GM13976 (cell line): ENCODE measurements at regions not wholly inside any gene's neighbourhood (a gene's known extent, or its start where the extent isn't known, plus 50 kb on each side); places are given as distances from the start of the nearest gene placed in this dataset.

Experiments
- DNase-seq: peaks from one replicate; pipeline ENCODE4 v3.0.0; 2012; ENCODE audit warnings: low spot score
- in situ Hi-C: fragments of 300-500 bp; cut with MboI; formaldehyde crosslinking; loops from one replicate; pipeline ENCODE4 v1.12.0; 2022; ENCODE audit warnings: low sequenced_read_pairs, mixed read lengths, inconsistent platforms; ENCODE audit not compliant: unreplicated experiment
- TF ChIP-seq, protein P1 (sequence below): IDR thresholded peaks from 2 replicates; pipeline ENCODE4 v1.5.1; 2012; ENCODE audit warnings: borderline replicate concordance, mild to moderate bottlenecking; ENCODE audit not compliant: insufficient read depth; ENCODE audit errors: extremely low read depth, missing control alignments, control extremely low read depth

DNA sequence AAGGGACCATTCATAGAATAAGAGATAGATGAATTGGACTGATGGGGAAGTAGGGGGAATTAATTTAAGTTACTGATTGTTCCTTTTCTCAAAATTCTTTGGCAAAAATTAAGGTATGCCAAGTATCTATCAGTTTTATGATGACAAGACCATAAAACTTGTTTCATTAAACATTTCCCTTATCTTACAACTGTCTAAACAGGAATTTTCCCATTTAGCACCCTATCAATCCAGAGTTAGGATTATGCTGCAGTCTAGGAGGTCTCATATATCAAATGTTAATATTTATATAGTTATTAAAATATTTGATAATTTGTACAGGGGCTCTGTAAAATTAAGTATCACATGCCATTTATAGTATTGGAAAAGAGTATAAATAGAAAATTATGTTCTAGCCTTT lies 51.5 kb upstream of the ARID1B start:
- DNase-seq, result no peak
- TF ChIP-seq, protein P1, sequence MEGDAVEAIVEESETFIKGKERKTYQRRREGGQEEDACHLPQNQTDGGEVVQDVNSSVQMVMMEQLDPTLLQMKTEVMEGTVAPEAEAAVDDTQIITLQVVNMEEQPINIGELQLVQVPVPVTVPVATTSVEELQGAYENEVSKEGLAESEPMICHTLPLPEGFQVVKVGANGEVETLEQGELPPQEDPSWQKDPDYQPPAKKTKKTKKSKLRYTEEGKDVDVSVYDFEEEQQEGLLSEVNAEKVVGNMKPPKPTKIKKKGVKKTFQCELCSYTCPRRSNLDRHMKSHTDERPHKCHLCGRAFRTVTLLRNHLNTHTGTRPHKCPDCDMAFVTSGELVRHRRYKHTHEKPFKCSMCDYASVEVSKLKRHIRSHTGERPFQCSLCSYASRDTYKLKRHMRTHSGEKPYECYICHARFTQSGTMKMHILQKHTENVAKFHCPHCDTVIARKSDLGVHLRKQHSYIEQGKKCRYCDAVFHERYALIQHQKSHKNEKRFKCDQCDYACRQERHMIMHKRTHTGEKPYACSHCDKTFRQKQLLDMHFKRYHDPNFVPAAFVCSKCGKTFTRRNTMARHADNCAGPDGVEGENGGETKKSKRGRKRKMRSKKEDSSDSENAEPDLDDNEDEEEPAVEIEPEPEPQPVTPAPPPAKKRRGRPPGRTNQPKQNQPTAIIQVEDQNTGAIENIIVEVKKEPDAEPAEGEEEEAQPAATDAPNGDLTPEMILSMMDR, result no peak
- in situ Hi-C loops, result no loop called here

DNA sequence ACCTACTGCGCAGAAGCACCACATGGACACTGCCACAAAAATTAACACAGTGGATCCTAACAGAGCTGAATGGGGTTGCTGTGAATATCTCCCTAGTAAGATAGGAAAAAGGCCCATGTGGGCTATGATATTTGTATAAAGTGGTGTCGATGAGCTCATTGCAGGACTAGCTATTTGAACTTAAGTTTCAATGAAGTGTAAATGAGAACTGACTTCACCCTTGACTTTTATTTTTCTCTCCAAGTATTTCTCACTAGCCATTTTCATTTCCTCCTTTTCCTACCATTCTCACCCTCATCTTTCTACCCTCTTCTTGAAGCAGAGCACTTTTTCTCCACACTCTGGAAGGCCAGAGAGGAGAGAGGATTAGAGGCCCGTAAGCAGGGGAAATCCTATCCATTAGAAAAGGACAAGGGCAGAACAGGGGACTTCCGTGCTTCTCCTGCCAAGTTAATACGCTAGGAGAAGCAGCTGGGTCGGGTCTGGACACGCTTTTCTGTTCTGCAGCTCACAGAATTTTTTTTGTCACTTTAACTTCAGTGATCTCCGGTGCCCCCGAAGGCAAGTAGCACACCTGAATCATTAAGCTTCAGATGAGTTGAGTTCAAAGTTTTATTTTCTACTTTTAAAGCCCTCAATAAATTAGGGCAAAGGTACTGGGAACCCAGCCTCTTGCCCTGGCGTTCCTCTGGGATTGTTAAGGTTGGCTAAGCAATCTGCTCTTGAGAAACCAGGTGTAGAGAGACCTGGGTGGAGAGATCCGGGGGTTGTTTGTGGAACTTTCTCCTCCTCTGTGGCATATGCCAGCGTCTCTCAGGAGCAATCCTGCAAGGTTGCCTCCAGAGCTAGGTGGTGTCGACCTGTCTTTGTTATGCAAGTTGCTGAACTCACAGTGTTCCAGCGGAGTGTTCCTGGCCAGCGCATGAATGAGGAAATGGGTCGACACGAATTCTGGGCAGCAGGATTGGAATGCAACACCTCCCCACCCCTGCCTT lies 56.2 kb upstream of the ARID1B start:
- peak; percentile 59 for DNase-seq
- TF ChIP-seq, protein P1, result no peak
- in situ Hi-C loops, result no loop called here

DNA sequence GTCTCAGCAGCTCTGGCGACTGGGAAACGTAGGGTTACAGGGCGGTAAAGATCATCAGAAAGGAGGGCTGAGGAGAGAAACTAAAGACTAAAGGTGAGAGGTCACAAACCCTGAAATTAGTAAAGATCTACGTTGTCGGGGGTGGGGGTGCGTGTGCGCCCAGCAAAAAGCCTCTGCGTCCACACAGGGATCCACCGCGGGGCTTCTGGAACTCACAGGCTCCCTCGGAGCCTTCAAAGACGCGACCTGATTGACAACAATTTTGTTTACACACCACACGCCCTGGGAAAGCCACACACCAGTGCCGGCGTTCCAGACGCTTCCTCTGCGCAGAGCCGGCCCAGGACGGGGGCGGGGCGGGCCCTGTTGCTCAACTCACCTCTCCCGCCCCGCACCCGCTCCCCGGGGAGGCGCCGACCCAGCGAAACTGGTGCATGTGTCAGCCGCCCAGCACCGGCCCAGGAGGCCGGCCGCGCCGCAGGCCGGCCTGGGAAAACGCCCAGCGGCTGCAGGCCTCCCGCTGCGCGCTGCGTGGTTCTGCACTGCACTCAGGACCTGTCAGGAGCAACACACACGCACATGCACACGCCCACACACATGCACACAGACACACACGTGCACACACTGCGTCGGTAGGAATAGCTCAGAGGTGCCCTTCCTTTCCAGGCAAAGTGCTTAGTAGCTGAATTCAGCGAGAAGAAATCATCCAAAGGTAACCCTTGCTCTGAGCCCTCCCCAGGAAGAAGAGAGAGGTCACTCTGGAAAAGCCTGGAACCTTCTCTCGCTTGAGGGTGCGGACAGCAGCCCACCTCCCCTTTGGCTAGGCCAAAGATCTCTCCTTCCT lies 57.2 kb upstream of the ARID1B start:
- peak; percentile 79 for DNase-seq
- TF ChIP-seq, protein P1, result no peak
- in situ Hi-C loops, result no loop called here

DNA sequence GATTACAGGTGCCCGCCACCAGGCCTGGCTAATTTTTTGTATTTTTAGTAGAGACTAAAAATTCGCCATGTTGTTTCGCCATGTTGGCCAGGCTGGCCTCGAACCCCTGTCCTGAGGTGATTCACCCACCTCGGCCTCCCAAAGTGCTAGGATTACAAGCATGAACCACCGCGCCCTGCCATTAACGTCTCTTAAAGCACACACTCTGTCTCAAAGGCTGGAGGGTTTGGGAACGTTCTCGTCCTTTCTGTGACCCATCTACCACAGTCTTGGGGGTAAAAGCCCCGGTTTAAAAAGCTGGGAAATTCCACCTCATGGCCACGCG lies 57.8 kb upstream of the ARID1B start:
- in situ Hi-C loops, result no loop called here
- TF ChIP-seq, protein P1, result no peak
- no peak for DNase-seq

DNA sequence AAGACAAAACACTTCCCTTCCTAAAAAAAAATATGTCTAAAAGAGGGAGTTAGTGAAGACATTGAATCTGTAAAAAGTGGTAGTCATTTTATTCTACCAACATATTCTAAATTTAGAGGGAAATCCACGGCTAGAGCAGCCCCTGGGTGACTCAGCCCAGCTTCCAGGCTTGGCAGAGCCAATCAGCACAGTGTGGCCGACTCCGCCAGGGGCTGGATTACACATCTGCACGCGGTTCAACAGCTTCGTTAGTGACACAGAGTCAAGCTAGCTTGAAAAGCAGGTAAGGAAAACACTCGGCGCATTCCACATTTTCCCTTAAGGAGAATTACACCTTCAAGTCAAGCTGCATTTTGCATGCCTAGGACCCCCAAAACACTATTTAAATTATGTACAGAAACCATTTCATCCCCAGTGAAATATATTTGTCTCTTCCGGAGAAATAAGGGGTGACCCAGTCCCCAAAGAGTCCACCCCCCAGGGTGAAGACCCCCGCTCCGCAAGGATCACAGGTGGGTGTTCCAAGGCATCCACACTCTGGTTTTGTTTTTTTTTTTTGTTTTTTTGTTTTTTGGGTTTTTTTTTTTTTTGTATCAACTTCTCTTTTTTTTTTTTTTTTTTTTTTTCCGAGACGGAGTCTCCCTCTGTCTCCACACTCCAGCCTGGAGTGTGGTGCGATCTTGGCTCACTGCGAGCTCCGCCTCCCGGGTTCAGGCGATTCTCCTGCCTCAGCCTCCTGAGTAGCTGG lies 58.4 kb upstream of the ARID1B start:
- DNase-seq, result no peak
- TF ChIP-seq, protein P1, result no peak
- in situ Hi-C loops, result no loop called here

DNA sequence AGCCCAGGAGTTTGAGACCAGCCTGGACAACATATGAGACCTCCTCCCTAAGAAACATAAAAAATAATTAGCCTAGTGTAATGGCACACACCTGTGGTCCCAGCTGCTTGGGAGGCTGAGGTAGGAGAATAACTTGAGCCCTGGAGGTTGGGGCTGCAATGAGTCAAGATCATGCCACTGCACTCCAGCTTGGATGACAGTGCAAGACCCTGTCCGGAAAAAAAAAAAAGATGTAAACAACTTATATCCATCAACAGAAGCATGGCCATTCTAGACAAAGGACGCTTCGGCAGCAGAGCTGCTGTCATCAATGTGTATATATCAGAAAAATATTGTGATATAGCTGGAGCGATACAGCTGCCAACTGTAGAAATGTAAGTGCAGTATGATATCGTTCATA lies 59.6 kb upstream of the ARID1B start:
- DNase-seq, result no peak
- in situ Hi-C loops, result no loop called here

More for the DNA sequence above, 59.6 kb upstream of the ARID1B start:
- TF ChIP-seq, protein P1, result no peak
